ENCODE measurements at regions not wholly inside any gene's neighbourhood (a gene's known extent, or its start where the extent isn't known, plus 50 kb on each side); places are given as distances from the start of the nearest gene placed in this dataset.
"Not testable (repeated sequence)": the region's sequence is repeated elsewhere in the genome, so short reads cannot be mapped to it uniquely, and the experiment has no call there.

DNA sequence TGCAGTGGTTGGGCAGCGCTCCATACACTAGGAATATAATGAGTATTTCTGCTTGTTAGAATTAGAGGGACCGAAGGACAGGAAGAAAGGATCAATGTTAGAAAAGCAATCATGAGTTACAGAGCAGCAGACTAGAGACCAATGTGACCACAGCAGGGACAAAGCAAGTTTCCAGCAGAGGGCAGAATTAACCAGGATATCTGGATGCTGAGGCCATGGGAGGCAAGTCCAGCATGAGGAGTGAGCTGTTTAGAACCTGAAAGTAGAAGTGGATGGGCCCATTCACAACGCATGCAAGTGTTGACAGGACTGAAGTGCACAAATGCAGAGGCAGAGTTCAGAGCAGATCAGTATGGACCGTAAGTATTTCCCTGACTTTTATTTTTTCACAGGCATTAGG lies 910.4 kb upstream of the GYPC start:
- DNase-seq: peak; percentile 40

DNA sequence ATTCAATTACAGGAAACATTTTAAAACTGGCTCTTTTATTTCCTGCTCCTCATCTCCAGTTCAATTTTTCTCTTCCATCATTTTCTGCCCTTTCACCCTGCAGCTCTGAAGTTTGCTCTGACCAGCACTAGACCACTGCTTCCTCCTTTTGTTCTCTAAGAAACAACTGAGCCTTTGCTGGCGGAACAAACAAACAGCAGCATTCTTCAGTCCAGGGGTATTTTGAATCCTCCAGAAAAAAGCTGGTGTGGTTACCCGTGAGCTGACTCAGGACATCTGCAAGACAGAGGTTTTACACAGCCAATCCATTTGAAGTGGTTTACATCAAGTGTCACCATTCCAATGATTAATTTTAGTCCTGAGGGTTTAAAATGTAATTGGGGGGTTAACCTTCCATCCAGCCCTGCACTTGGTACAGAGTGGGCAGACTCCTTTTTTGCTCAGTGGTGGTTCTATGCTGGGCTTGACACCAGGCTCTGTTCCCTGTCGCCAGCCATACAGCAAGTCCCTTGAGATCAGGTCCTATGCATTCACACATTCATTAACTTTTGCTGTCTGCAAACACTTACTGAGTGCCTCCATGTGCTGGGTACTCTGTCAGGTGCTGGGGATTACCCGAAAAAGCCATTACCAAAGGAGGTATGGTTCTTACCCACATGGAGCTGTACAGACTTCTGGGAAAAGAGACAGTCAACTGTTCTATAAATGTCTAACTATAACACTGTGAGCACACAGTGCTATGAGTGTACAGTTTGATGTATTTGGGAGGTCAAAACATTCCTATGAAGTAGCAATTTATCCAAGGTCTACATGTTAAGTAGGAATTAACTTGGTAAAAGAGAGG lies 909.4 kb upstream of the GYPC start:
- DNase-seq: no peak

- no peak for DNase-seq
Observed at GRCh38 chr2:125747165-125747425, 908.9 kb upstream of the GYPC start.

- DNase-seq: no peak
Observed at GRCh38 chr2:125756431-125756830, 899.5 kb upstream of the GYPC start.

DNA sequence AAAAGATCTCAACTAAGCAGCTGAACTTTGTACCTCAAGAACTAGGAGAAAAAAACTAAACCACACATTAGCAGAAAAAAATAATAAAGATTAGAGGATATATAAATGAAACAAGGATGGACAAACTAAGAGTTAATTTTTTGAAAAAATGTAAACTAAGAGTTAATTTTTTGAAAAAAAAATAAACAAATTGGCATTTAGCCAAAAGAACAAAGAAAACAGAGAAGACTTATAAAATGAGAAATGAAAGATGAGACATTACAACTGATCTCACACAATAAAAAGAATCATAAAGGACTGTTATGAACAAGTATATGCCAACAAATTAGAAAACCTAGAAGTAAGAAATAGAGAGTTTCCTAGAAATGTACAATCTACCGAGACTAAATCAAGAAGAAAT lies 859.2 kb upstream of the GYPC start:
- DNase-seq: no peak

- DNase-seq: no peak
Observed at GRCh38 chr2:125797192-125797591, 858.8 kb upstream of the GYPC start.

DNA sequence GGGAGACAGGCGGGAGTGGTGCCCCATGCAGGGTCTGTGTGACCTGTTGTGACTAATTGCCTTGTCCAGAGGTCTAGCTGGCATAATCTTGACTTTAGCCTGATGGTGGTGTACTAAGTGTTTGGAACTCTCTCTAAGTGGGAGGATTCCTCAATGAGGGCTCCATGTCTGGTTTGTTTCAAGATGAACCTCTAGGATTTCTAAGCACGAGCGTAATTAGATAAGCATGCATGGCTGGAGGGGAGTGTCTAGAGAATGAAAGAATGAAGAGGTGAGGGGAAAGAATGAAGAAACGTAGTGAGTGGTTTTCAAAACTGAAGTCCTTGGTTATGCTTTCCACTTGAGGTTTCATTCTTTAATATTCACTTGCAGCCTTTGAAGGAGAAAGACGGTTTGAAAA lies 833.2 kb upstream of the GYPC start:
- DNase-seq: no peak

- not testable (repeated sequence) for DNase-seq
Observed at GRCh38 chr2:125825781-125826180, 830.2 kb upstream of the GYPC start.

- no peak for DNase-seq
Observed at GRCh38 chr2:125837128-125837527, 818.8 kb upstream of the GYPC start.

DNA sequence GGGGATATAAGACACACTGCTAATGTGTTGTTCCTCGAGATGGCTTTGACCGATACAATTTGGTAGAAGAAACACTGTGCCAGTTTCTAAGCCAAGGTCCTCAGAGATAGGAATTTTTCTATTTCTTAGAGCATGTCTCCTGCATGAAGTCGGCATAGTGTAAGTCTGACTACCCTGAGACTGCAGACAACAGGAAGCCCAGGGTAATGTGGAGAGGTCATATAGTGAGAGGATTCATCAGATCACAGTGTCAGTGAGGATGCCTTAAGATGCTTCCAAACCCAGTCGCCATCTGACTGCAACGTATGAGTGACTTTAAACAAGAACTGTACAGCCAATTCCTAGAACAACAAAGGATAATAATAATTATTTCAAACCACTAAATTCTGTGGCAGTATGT lies 818.3 kb upstream of the GYPC start:
- DNase-seq: no peak

DNA sequence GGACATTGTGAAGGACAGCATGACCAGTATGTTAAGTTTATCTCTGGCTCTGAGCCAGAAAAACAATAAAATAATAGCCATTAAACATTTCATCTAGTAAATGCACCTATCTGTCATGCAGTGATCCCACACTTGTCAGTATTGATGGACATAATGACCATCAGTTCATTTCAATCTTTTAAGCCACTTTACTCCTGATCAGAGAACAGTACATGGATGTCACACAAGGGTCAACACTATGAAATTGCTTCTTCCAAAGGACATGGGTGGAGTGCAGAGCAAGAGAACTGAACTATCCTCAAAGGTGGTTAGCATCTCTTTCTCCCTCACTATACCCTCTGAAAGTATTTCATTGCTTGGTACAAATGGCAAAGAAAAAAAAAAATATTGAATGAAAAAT lies 816.0 kb upstream of the GYPC start:
- DNase-seq: no peak

- DNase-seq: no peak
Observed at GRCh38 chr2:125842041-125842440, 813.9 kb upstream of the GYPC start.

DNA sequence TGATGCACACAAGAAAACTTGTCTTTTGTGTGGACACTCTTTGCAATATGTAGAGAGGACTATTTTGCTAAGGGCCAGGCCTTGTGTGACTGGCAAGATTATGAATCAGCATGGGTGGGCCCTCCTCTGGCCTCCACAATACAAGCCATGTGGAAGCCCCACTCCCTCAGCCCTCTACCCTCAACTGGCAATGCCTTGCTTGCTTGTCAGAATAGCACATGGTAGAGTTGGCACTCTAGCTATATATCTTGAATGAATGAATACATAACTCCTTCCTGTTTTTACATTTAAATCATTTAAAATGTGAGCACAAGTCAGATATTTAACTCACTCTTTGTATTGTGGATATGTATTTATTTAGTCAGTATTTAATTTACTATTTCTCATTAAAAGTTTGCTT lies 805.4 kb upstream of the GYPC start:
- DNase-seq: no peak

- DNase-seq: no peak
Observed at GRCh38 chr2:125852364-125852763, 803.6 kb upstream of the GYPC start.

DNA sequence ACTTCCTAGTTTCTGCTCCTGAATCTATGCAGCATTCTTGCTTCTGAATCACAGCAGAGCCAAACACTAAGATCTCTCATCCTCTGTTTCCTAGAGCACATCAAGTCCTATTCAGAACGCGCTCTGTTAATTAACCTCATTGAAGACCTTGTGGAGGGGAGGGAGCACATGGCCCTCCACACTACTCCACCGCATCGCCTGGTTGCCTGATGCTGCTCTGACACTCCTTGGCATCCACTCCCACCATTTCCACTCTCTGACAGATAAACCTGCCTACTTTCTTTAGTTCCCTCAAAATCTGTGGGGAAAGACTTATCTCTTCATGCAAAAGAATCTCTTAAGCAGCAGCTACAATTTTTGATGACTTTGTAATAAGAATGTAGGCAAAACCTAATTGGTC lies 802.3 kb upstream of the GYPC start:
- no peak for DNase-seq

DNA sequence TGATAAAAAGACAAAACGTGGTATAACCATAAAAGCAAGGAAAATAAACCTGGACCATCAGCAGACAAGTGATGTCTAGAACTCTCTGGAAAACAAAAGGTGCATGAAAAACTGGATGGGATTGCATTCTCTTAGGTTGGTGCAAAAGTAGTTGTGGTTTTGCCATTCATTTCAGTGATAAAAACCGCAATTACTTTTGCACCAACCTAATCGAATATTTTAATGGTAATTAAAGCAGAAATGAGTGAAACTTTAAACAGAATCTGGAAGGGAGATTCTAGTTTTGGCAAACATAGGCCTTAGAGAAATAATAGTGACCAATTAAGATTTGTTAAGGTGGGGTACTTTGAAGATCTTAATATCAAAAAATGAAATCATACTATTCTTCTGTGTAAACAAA lies 800.8 kb upstream of the GYPC start:
- DNase-seq: no peak

DNA sequence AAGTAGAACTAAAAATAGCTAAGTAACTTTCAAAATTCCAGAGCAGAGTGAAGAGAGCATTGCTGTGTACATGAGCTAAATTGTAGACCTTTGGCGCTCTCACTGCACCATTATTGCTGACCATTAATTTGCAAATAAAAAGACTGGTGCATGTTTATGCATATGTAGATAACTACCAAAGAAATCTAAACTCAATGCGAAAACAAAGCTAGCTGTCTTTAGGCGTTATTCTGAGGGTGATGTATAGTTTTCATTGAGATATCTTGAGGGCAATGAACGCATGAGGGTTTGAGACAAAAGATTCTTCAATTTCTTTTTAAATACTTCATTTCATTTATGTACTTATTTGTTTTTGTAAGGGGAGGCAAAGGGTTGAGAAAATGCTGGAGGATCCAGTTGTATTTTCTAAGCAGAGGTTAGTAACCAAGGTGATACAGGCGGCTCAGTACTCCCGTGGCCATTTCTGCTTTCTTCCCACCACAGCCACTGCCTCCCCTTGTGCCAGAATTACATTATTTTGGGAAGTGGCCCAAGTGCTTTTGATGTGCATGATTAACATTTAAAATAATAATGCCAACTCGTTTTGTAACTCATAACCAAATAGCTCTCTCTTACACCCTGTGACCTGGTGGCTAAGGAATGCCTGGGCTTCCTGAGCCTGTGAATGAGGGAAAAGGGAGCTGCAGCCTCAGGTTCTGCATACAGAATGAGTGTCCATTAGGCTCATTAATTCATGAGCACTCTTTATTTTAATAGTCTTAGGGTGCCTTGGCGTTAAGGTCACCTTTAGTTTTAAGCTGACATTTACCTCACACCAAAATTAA lies 797.8 kb upstream of the GYPC start:
- no peak for DNase-seq

DNA sequence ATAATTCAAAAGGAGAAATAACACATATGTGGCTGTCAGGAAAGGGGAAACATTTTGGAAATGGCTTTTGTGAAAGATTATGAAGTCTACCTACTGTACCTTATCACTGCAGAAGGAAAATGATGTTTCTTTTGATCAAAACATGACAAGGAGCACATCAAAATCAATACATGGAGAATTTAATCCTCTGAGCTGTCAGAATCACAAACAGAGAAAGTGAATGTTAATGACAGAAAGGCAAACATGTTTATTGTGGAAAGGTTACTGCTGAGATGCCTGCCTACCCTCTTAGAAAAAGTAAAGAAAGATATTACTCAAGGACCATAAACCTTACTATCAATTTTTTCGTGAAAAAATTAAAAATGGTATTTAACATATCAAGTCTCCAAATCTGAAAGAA lies 794.5 kb upstream of the GYPC start:
- DNase-seq: no peak

- DNase-seq: no peak
Observed at GRCh38 chr2:125867908-125868307, 788.0 kb upstream of the GYPC start.

GRCh38 chr2:125870264-125870663 lies 785.7 kb upstream of the GYPC start:
- no peak for DNase-seq

- DNase-seq: no peak
Observed at GRCh38 chr2:125870746-125871145, 785.2 kb upstream of the GYPC start.

DNA sequence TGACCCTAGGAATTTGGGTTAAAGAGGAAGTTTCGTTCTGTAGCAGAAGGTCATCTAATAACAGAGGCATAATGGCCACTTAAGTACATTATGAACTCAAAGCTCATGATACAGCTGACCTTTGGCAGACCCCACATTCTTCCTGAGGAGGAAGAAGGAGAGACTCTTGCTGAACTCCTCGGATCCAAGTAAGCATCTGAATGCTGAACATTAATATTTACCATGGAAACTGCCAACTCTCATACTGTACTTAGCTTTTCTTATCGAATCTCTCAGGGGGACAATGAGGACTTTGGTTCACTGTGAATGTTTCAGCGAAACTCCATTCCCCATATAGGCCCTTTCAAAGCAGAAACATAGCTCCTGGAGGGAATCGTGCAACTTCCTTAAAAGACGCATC lies 781.4 kb upstream of the GYPC start:
- no peak for DNase-seq

DNA sequence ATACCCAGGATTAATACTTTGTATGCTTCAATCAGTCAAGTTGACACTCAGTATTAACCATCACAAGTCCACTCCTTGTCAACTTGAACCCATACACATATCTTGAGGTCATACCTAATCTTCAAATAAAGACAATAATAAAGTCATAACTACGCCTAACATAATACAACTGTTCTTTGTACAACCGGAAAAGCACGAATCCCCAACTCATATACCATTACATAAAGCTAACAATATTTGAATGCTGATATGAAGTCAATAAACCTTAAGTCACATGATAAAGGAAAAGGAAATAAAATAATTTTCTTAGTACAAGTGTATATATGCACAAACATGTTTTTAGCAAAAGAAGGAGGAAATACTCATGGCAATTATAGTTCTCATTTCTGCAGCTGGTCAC lies 770.6 kb upstream of the GYPC start:
- no peak for DNase-seq

GRCh38 chr2:125886153-125886552 lies 769.8 kb upstream of the GYPC start:
- DNase-seq: no peak

- no peak for DNase-seq
Observed at GRCh38 chr2:125901278-125901677, 754.7 kb upstream of the GYPC start.
